ENCODE measurements at regions not wholly inside any gene's neighbourhood (a gene's known extent, or its start where the extent isn't known, plus 50 kb on each side); places are given as distances from the start of the nearest gene placed in this dataset.

GRCh38 chr10:10901906-10902305, 115.8 kb upstream of the CELF2 start:
- DNase-seq (ENCODE audit: low spot score) = no peak

DNA sequence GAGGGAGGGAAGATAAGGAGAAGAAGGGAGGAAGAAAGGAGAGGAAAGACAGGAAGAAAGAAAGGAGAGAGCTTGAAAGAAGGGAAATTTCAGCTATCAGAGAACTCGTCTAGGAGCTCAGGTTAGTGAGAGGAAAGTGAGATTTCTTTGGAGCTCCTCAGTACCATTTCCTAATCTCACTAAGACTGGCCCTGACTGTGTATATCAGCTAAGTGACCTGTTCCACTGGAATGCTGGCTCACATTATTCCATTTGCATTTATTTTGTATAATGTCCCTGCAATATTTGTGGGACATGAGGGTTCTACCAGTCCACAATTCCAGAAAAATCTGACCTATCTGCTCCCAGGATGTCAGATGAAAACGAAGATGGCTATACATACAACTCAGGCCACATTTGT, 114.7 kb upstream of the CELF2 start:
- DNase-seq (ENCODE audit: low spot score) = no peak

DNA sequence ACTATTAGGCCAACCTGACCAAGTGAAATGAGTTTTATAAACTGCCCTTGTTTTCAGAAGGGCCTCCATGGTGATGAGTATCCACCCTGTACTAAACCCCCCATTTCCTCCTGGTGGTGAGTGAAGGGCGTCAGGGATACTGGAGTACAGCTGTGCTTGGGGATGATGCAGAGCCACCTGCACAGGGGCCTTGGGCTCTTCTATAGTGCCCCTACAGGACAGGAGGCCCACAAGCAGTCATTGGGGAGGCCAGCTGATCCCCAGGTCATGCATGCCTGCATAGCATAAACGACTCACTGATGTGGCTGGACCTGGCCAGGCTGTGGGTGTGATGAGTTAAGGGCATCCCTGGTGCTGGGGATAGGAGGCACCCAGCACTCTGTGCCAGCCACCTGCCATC, 114.1 kb upstream of the CELF2 start:
- DNase-seq (ENCODE audit: low spot score) = no peak

GRCh38 chr10:10910634-10911033, 107.0 kb upstream of the CELF2 start:
- no peak for DNase-seq (ENCODE audit: low spot score)

DNA sequence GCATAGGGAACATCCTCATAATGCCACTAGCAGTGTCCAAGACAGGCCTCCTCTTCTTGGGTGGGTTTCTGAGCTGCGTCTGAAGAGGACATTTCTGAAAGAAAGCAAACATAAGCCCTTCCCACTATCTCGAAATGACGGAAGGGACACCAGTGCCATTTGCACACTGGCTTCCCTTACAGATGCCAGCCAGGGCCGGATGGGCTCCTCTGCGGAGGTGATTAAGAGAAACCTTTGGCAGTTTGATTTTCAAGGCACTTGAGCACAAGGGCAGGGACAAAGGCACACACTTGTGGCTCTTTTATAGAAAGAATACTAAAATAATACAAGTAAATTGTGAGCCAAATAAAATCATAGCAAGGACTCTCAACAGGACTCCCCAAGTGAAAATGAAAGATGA, 106.6 kb upstream of the CELF2 start:
- DNase-seq (ENCODE audit: low spot score) = no peak

DNA sequence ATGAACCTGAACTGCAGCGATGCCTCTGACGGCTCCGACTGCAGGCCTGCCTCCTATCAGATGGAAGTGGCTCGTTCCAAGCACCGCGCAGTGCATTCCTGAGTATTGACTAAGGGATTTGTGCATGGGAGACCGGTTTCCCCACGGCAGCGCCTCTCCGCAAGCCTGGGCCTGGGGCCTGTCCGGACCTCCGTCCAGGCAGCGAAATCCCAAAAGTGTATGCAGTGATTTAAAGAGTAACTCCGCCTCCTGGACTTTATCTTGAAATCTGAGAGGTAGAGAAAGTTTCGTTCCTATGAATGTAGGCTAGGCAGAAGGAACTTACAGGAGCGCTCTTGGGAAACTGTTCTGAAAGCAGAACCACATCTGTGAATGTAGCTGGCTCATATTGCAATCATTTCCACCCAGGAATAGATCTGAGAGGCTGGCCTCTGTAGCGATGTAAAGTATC, 106.2 kb upstream of the CELF2 start:
- DNase-seq (ENCODE audit: low spot score) = peak; percentile 91

- peak; percentile 43 for DNase-seq (ENCODE audit: low spot score)
Measured at GRCh38 chr10:10914144-10914543, 103.5 kb upstream of the CELF2 start.

DNA sequence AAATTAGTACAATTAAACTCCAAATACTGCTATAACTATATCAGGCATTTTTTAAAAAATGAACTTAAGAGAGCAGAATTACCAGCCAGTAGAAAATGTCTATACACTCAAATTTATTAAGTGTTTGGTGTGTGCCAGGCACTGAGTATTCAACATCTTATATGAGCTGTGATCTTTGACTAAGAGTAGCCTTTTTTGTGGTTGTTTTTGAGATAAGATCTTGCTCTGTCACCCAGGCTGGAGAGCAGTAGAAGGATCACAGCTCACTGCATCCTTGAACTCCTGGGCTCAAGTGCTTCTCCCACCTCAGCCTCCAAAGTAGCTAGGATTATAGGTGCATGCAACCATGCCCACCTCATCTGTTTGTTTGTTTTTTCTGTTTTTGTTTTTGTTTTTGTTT, 102.5 kb upstream of the CELF2 start:
- DNase-seq (ENCODE audit: low spot score) = no peak

DNA sequence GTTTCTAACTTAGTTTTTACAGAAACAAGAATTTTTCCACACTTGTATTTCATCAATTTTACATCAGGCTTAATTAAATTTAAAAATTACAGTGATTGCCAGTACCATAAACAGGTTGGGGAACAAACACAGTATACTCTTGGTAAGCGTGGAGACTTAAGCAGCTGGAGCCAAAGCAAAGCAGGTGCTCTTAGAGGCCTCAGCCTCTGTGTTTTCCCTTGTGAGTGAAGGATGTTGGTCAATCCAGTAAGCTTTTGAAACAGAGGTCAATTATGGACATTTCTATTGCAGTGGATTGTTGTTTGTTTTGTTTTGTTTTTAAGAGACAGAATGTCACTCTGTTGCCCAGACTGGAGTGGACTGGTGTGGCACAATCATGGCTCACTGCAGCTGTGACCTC, 100.6 kb upstream of the CELF2 start:
- DNase-seq (ENCODE audit: low spot score) = no peak

- no peak for DNase-seq (ENCODE audit: low spot score)
Measured at GRCh38 chr10:10919976-10920375, 97.7 kb upstream of the CELF2 start.

DNA sequence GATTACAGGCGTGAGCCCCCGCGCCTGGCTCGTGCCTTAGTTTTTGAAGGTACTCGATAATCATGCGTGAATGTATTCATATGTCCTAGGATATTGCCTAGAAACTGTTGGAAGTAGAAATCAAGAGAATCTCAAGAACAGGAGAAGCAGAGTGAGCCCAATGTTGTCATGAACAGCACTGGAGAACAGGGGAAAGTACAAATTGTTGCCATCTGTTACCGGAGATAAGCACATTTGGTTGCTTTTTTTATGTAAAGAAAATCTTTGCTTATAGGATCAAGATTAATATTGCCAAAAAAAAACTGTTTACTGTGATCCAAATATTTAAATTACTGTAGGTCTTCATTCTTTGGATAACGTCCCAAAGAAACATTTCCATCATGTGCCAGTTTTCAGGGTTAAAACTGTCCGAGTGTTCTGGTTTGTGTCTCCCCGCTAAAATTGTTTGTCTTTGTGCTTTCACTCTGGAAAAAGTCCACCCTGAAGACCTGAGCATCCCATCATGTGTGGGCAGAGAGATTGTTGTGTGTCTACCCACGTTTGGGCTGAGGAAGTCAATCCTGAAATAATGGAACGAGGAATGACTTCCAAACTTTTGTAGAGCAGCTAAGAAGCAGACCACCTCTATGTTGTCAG, 95.7 kb upstream of the CELF2 start:
- no peak for DNase-seq (ENCODE audit: low spot score)

GRCh38 chr10:10923029-10923651, 94.5 kb upstream of the CELF2 start:
- DNase-seq (ENCODE audit: low spot score) = no peak

- no peak for DNase-seq (ENCODE audit: low spot score)
Measured at GRCh38 chr10:10925667-10926066, 92.0 kb upstream of the CELF2 start.

DNA sequence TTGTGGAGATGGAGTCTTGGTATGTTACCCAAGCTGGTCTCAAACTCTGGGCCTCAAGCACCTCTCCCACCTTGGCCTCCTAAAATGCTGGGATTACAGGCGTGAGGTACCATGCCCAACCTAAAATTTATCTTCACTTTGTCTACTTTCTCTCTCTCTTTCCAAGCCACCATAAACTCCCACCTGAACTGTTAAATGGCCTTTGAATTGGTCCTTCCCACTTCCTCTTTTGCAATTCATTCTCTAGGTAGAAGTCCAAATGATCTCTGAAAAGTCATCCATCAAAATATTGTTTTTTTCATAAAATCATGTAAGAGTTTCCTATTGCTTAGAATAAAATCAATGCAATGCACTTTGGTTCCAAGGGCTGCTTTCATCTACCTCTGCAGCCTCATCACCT, 90.1 kb upstream of the CELF2 start:
- DNase-seq (ENCODE audit: low spot score) = no peak

- DNase-seq (ENCODE audit: low spot score) = no peak
Measured at GRCh38 chr10:10930979-10931743, 86.5 kb upstream of the CELF2 start.

DNA sequence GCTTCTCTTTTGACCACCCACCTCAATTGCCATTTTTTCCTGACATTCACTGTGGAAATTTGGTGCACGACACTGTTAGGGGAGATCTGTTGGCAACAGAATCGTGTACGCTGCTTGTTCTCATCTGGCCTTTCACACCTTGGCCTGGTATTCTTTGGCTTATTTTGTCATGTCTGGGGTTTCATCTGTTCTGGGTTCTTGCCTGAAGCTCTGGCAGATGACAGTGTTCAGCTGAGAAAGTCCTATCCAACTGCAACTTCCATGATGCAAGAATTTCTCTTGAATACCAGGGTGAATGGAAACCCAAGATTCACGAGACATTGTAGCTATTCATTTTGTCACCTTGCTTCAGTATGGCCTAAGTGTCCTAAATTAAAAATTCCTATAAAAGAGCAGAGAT, 82.6 kb upstream of the CELF2 start:
- no peak for DNase-seq (ENCODE audit: low spot score)

- DNase-seq (ENCODE audit: low spot score) = no peak
Measured at GRCh38 chr10:10938676-10939075, 79.0 kb upstream of the CELF2 start.

DNA sequence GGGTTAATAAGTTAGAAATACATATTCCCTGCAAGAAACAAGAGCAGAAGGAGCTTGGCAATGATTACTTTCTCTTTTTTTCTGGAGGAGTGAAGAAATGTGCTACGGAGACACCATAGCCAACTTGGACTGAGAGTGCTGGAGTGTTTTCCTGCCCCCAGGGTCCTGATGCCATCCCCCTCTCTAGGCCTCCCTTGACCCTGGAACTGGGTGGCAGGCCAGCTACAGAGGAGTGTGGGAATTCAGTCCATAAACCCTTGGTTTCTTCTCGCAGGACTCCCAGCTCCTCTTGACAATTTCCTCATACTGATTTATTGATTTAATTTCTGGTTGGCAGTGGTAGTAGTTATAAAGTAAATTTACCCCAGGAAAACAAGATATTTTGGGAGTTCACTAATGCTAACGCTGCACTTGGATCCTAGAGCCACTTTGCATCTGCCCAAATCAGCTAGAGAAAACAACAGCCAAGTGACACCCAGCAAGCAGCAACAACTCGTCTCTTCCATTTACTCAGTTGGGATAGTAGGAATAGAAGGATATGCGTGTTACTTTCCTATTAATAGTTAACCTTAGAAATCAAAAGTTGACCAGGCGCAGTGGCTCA, 76.4 kb upstream of the CELF2 start:
- DNase-seq (ENCODE audit: low spot score) = no peak

GRCh38 chr10:10942441-10942840, 75.2 kb upstream of the CELF2 start:
- DNase-seq (ENCODE audit: low spot score) = peak; percentile 25

DNA sequence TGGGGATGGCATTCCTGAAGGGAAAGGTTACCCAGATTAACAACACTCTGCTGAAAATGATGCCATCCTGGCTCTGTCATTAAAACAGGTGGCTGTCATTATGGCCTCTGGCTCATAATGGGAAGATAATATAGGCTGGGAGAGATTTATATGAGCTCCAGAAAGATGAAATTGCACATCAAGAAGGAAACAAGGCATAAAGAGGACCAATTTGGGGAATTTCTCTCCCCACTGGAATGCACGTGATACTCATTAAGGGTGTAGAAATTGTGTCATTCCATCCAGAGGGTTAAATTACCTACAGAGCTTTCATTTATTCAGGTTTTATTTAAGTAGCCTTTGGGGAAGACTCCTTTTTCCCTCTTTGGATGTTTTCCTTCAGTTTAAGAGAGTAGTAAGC, 71.6 kb upstream of the CELF2 start:
- DNase-seq (ENCODE audit: low spot score) = no peak

GRCh38 chr10:10946801-10947200, 70.9 kb upstream of the CELF2 start:
- no peak for DNase-seq (ENCODE audit: low spot score)

- DNase-seq (ENCODE audit: low spot score) = no peak
Measured at GRCh38 chr10:10951675-10952074, 66.0 kb upstream of the CELF2 start.

GRCh38 chr10:10952800-10953199, 64.9 kb upstream of the CELF2 start:
- no peak for DNase-seq (ENCODE audit: low spot score)

Measured in AG20443 (cell line).